Keratinocyte (primary cell): ENCODE measurements at regions not wholly inside any gene's neighbourhood (a gene's known extent, or its start where the extent isn't known, plus 50 kb on each side); places are given as distances from the start of the nearest gene placed in this dataset.

Experiments
- DNase-seq: peaks from one replicate; pipeline ENCODE4 v3.0.0-alpha.2; 2011; ENCODE audit warnings: low read depth, missing footprints, low spot score
- FAIRE-seq: peaks from 2 replicates; lab custom pipeline; 2011; peaks lifted over from hg19 to GRCh38; lab: Jason Lieb, UNC
- H2AFZ ChIP-seq: 2 replicates; pipeline ENCODE4 v1.6.0; 2012; ENCODE audit warnings: low read length, control low read depth, inconsistent platforms; ENCODE audit not compliant: control insufficient read depth
- H3K27ac ChIP-seq: 2 replicates; pipeline ENCODE4 v1.5.1; 2011; ENCODE audit warnings: low read length; ENCODE audit not compliant: control insufficient read depth, insufficient read depth
- H3K27me3 ChIP-seq: 3 replicates; pipeline ENCODE4 v1.6.0; 2011; ENCODE audit warnings: low read length; ENCODE audit not compliant: control insufficient read depth, insufficient read depth; ENCODE audit errors: extremely low read depth
- H3K36me3 ChIP-seq, 2 experiments: 2 replicates in 1 of 2; 3 replicates in 1 of 2; pipeline ENCODE4 v1.5.1; 2011; ENCODE audit warnings: low read length in 2 of 2, mild to moderate bottlenecking in 1 of 2; ENCODE audit not compliant: control insufficient read depth in 2 of 2, insufficient read depth in 2 of 2; ENCODE audit errors: extremely low read depth in 1 of 2
- H3K4me1 ChIP-seq: 3 replicates; pipeline ENCODE4 v1.5.1; 2011; ENCODE audit warnings: low read length; ENCODE audit not compliant: control insufficient read depth, insufficient read depth; ENCODE audit errors: extremely low read depth
- H3K4me2 ChIP-seq: 3 replicates; pipeline ENCODE4 v1.6.0; 2011; ENCODE audit warnings: low read depth, low read length; ENCODE audit not compliant: control insufficient read depth, insufficient read depth; ENCODE audit errors: extremely low read depth
- H3K4me3 ChIP-seq, 3 experiments: fragments of 200-600 bp in 1 of 3; sonication (generic) in 1 of 3; 2 replicates in 2 of 3; 3 replicates in 1 of 3; pipeline ENCODE4 v1.5.1; 2011 to 2016; ENCODE audit warnings: low read length in 3 of 3, mild to moderate bottlenecking in 3 of 3, control low read depth in 2 of 3, inconsistent platforms in 1 of 3, low read depth in 1 of 3, mixed read lengths in 1 of 3, mixed run types in 1 of 3, moderate library complexity in 1 of 3; ENCODE audit not compliant: control insufficient read depth in 2 of 3, insufficient read depth in 2 of 3; ENCODE audit errors: extremely low read depth in 1 of 3
- H3K79me2 ChIP-seq: 2 replicates; pipeline ENCODE4 v1.6.0; 2012; ENCODE audit warnings: low read length; ENCODE audit not compliant: control insufficient read depth, insufficient read depth
- H3K9ac ChIP-seq: 3 replicates; pipeline ENCODE4 v1.6.0; 2011; ENCODE audit warnings: low read length; ENCODE audit not compliant: control insufficient read depth, insufficient read depth; ENCODE audit errors: extremely low read depth
- H3K9me1 ChIP-seq: 3 replicates; pipeline ENCODE4 v1.6.0; 2011; ENCODE audit warnings: low read length; ENCODE audit not compliant: control insufficient read depth, insufficient read depth; ENCODE audit errors: extremely low read depth
- H3K9me3 ChIP-seq: 2 replicates; pipeline ENCODE4 v1.5.1; 2012; ENCODE audit warnings: low read depth, low read length; ENCODE audit not compliant: control insufficient read depth
- H4K20me1 ChIP-seq: 3 replicates; pipeline ENCODE4 v1.6.0; 2011; ENCODE audit warnings: low read length; ENCODE audit not compliant: control insufficient read depth, insufficient read depth; ENCODE audit errors: extremely low read depth
- CTCF ChIP-seq, 3 experiments: IDR thresholded peaks in 1 of 3; conservative IDR thresholded peaks in 1 of 3; optimal IDR thresholded peaks in 1 of 3; 2 replicates in 2 of 3; 3 replicates in 1 of 3; pipeline versions ENCODE3 to v1.5.1; 2011; ENCODE audit warnings: low read length in 3 of 3, mild to moderate bottlenecking in 3 of 3, moderate library complexity in 2 of 3, control low read depth in 1 of 3, inconsistent platforms in 1 of 3; ENCODE audit not compliant: insufficient read depth in 2 of 3; ENCODE audit errors: extremely low read depth in 1 of 3
- EZH2 ChIP-seq: IDR thresholded peaks from one replicate; pipeline ENCODE4 v1.6.1; 2012; ENCODE audit warnings: inconsistent platforms, mild to moderate bottlenecking, low read length, moderate library complexity
- dilution Hi-C: fragments of 300-500 bp; cut with MboI; formaldehyde crosslinking; loops from one replicate; pipeline ENCODE4 v1.7.0; 2020; ENCODE audit warnings: low sequenced_read_pairs; ENCODE audit not compliant: extremely low pct_ligation_motif_present

- no peaks in the 10 kb centered on the region for H3K36me3 ChIP-seq
- no peak overlapping the region for H3K9ac ChIP-seq
- no peak overlapping the region for H3K4me3 ChIP-seq
- dilution Hi-C loops: no loop called here
- H3K9me1 ChIP-seq: no peaks in the 10 kb centered on the region
- H3K4me1 ChIP-seq: no peaks in the 10 kb centered on the region
- H3K79me2 ChIP-seq: no peaks in the 10 kb centered on the region
- DNase-seq (no peak), FAIRE-seq (no peak)
- no peak overlapping the region for H3K27ac ChIP-seq
- H3K27me3 ChIP-seq: no peaks in the 10 kb centered on the region
- H3K9me3 ChIP-seq: no peaks in the 10 kb centered on the region
- TF ChIP-seq CTCF (optimal IDR thresholded peaks at IDR 0.05 in 1 of 3, IDR thresholded peaks at IDR 0.05 in 1 of 3, conservative IDR thresholded peaks at IDR 0.05 in 1 of 3; ENCODE audit: extremely low read depth in 1 of 3, insufficient read depth in 2 of 3, low read length in 3 of 3) (peak; percentile 15 to 44 (median 21)), EZH2 (no peak)
- no peak overlapping the region for H2AFZ ChIP-seq
- H4K20me1 ChIP-seq: no peaks in the 10 kb centered on the region
- no peak overlapping the region for H3K4me2 ChIP-seq
These were observed 584.2 kb downstream of the CD109 start for GRCh38 chr6:74280130-74280692.

- Histone ChIP-seq H2AFZ (no peak overlapping the region), H3K9me1 (no peaks in the 10 kb centered on the region), H3K79me2 (no peaks in the 10 kb centered on the region), H3K4me2 (no peak overlapping the region), H3K4me1 (no peaks in the 10 kb centered on the region), H3K27me3 (no peaks in the 10 kb centered on the region), H3K9me3 (no peaks in the 10 kb centered on the region), H3K36me3 (no peaks in the 10 kb centered on the region), H3K4me3 (no peak overlapping the region), H4K20me1 (no peaks in the 10 kb centered on the region), H3K9ac (no peak overlapping the region), H3K27ac (no peak overlapping the region)
- TF ChIP-seq CTCF (optimal IDR thresholded peaks at IDR 0.05 in 1 of 3, IDR thresholded peaks at IDR 0.05 in 1 of 3, conservative IDR thresholded peaks at IDR 0.05 in 1 of 3; ENCODE audit: extremely low read depth in 1 of 3, insufficient read depth in 2 of 3, low read length in 3 of 3) (no peak), EZH2 (no peak)
- DNase-seq (no peak), FAIRE-seq (no peak)
- dilution Hi-C loops: no loop called here
These were observed 581.8 kb downstream of the CD109 start for GRCh38 chr6:74277777-74278186.
